Subcutaneous abdominal adipose tissue (tissue), 5 donors: ENCODE measurements at regions not wholly inside any gene's neighbourhood (a gene's known extent, or its start where the extent isn't known, plus 50 kb on each side); places are given as distances from the start of the nearest gene placed in this dataset.
"Not testable (repeated sequence)": the region's sequence is repeated elsewhere in the genome, so short reads cannot be mapped to it uniquely, and the experiment has no call there.

Experiments used
- H3K27ac ChIP-seq: one replicate; pipeline ENCODE4 v1.7.0; 2013; ENCODE audit warnings: low read depth, mild to moderate bottlenecking, inconsistent platforms, low read length, moderate library complexity
- H3K27me3 ChIP-seq, 5 donors: one replicate each; pipeline ENCODE4 v1.7.0; 2013; ENCODE audit warnings: low read length in 5 of 5, inconsistent platforms in 1 of 5; ENCODE audit not compliant: control insufficient read depth in 5 of 5, insufficient read depth in 4 of 5
- H3K36me3 ChIP-seq, 5 donors: one replicate each; pipeline ENCODE4 v1.7.0; 2013; ENCODE audit warnings: low read length in 5 of 5; ENCODE audit not compliant: control insufficient read depth in 5 of 5, insufficient read depth in 5 of 5
- H3K4me1 ChIP-seq, 5 donors: one replicate each; pipeline ENCODE4 v1.7.0; 2013; ENCODE audit warnings: low read length in 5 of 5, mild to moderate bottlenecking in 3 of 5, moderate library complexity in 1 of 5; ENCODE audit not compliant: control insufficient read depth in 5 of 5, insufficient read depth in 5 of 5
- H3K4me3 ChIP-seq, 5 donors: one replicate each; pipeline ENCODE4 v1.7.0; 2013; ENCODE audit warnings: low read length in 5 of 5, low read depth in 1 of 5
- H3K9ac ChIP-seq, 5 donors: one replicate each; pipeline ENCODE4 v1.7.0; 2013; ENCODE audit warnings: low read length in 5 of 5, mild to moderate bottlenecking in 4 of 5, moderate library complexity in 3 of 5
- H3K9me3 ChIP-seq, 5 donors: one replicate each; pipeline ENCODE4 v1.7.0; 2013; ENCODE audit warnings: low read length in 5 of 5; ENCODE audit not compliant: control insufficient read depth in 5 of 5
- donor health status: healthy.
- donor health status: healthy.
- donor health status: healthy.
- donor health status: healthy.
- donor health status: healthy.

GRCh38 chr12:127125607-127126259, 1141.2 kb upstream of the TMEM132C start:
- H3K9me3 ChIP-seq: no peaks in the 10 kb centered on the region
- H3K4me1 ChIP-seq: peaks cover 0 to 9% (median 4%) of the 10 kb centered on the region in 5 donors
- H3K9ac ChIP-seq: no peak overlapping the region
- H3K4me3 ChIP-seq: no peak overlapping the region
- H3K36me3 ChIP-seq: no peaks in the 10 kb centered on the region
- no peak overlapping the region for H3K27ac ChIP-seq
- H3K27me3 ChIP-seq: no peaks in the 10 kb centered on the region

- Histone ChIP-seq H3K36me3 (no peaks in the 10 kb centered on the region), H3K27me3 (no peaks in the 10 kb centered on the region), H3K27ac (no peak overlapping the region), H3K4me3 (no peak overlapping the region), H3K9me3 (no peaks in the 10 kb centered on the region), H3K4me1 (peaks cover 0 to 9% (median 4%) of the 10 kb centered on the region in 5 donors), H3K9ac (no peak overlapping the region)
Observed at GRCh38 chr12:127126260-127126628, 1140.7 kb upstream of the TMEM132C start.

GRCh38 chr12:127127897-127128296, 1139.1 kb upstream of the TMEM132C start:
- no peaks in the 10 kb centered on the region for H3K36me3 ChIP-seq
- no peak overlapping the region for H3K9ac ChIP-seq
- H3K27ac ChIP-seq: no peak overlapping the region
- H3K27me3 ChIP-seq: no peaks in the 10 kb centered on the region
- H3K9me3 ChIP-seq: no peaks in the 10 kb centered on the region
- peaks cover 0 to 9% (median 4%) of the 10 kb centered on the region in 5 donors for H3K4me1 ChIP-seq
- H3K4me3 ChIP-seq: no peak overlapping the region

- H3K36me3 ChIP-seq: no peaks in the 10 kb centered on the region
- peaks cover 0 to 9% (median 4%) of the 10 kb centered on the region in 5 donors for H3K4me1 ChIP-seq
- H3K4me3 ChIP-seq: no peak overlapping the region
- no peaks in the 10 kb centered on the region for H3K27me3 ChIP-seq
- H3K9ac ChIP-seq: no peak overlapping the region
- no peak overlapping the region for H3K27ac ChIP-seq
- no peaks in the 10 kb centered on the region for H3K9me3 ChIP-seq
Observed at GRCh38 chr12:127130506-127131124, 1136.4 kb upstream of the TMEM132C start.

- H3K4me3 ChIP-seq: no peak overlapping the region
- no peaks in the 10 kb centered on the region for H3K36me3 ChIP-seq
- H3K9me3 ChIP-seq: no peaks in the 10 kb centered on the region
- no peak overlapping the region for H3K27ac ChIP-seq
- no peaks in the 10 kb centered on the region for H3K27me3 ChIP-seq
- peaks cover 0 to 9% (median 3%) of the 10 kb centered on the region in 5 donors for H3K4me1 ChIP-seq
- no peak overlapping the region for H3K9ac ChIP-seq
Observed at GRCh38 chr12:127133675-127134335, 1133.2 kb upstream of the TMEM132C start.

GRCh38 chr12:127140864-127141484, 1126.0 kb upstream of the TMEM132C start:
- H3K27me3 ChIP-seq, H3K4me3 ChIP-seq, H3K4me1 ChIP-seq, H3K27ac ChIP-seq, H3K9me3 ChIP-seq, H3K36me3 ChIP-seq, H3K9ac ChIP-seq: not testable (repeated sequence)

- Histone ChIP-seq H3K27ac (no peak overlapping the region), H3K27me3 (no peaks in the 10 kb centered on the region), H3K4me3 (no peak overlapping the region), H3K36me3 (no peaks in the 10 kb centered on the region), H3K9ac (no peak overlapping the region), H3K4me1 (peaks cover 0 to 12% (median 10%) of the 10 kb centered on the region in 5 donors), H3K9me3 (peaks cover 0 to 5% (median 0%) of the 10 kb centered on the region in 5 donors)
Observed at GRCh38 chr12:127143020-127143419, 1124.0 kb upstream of the TMEM132C start.

- no peak overlapping the region for H3K9ac ChIP-seq
Observed at GRCh38 chr12:127144770-127145169, 1122.2 kb upstream of the TMEM132C start.

GRCh38 chr12:127145241-127145928, 1121.6 kb upstream of the TMEM132C start:
- Histone ChIP-seq H3K4me3 (peak overlapping the region; percentile 60 to 82 (median 75)), H3K4me1 (peaks cover 0 to 12% (median 10%) of the 10 kb centered on the region in 5 donors), H3K9ac (peak overlapping the region in 3 of 5 donors; percentile 35 to 71 (median 61)), H3K36me3 (no peaks in the 10 kb centered on the region), H3K27me3 (no peaks in the 10 kb centered on the region), H3K9me3 (peaks cover 0 to 5% (median 0%) of the 10 kb centered on the region in 5 donors), H3K27ac (no peak overlapping the region)

More at GRCh38 chr12:127144770-127145169, 1122.2 kb upstream of the TMEM132C start:
- Histone ChIP-seq H3K36me3 (no peaks in the 10 kb centered on the region), H3K27ac (no peak overlapping the region), H3K27me3 (no peaks in the 10 kb centered on the region), H3K4me1 (peaks cover 0 to 12% (median 10%) of the 10 kb centered on the region in 5 donors), H3K9me3 (peaks cover 0 to 5% (median 0%) of the 10 kb centered on the region in 5 donors), H3K4me3 (no peak overlapping the region)
